Neural crest cell (in vitro differentiated cells): ENCODE measurements at regions not wholly inside any gene's neighbourhood (a gene's known extent, or its start where the extent isn't known, plus 50 kb on each side); places are given as distances from the start of the nearest gene placed in this dataset.

Experiments used
- DNase-seq: peaks from one replicate; pipeline ENCODE4 v3.0.0; 2021; ENCODE audit warnings: low read depth, mixed read lengths, low spot score
- H3K27ac Mint-ChIP-seq: one replicate; pipeline ENCODE4 v1.8.0; 2021; ENCODE audit warnings: mild to moderate bottlenecking, mixed read lengths; ENCODE audit not compliant: unreplicated experiment
- H3K27me3 Mint-ChIP-seq: 2 replicates; pipeline ENCODE4 v1.8.0; 2021; ENCODE audit warnings: low read depth, mild to moderate bottlenecking, mixed read lengths
- H3K36me3 Mint-ChIP-seq: 2 replicates; pipeline ENCODE4 v1.8.0; 2021; ENCODE audit warnings: low read depth, mild to moderate bottlenecking, mixed read lengths
- H3K4me1 Mint-ChIP-seq: 2 replicates; pipeline ENCODE4 v1.8.0; 2021; ENCODE audit warnings: mixed read lengths
- H3K4me3 Mint-ChIP-seq: one replicate; pipeline ENCODE4 v1.8.0; 2021; ENCODE audit warnings: mild to moderate bottlenecking, mixed read lengths
- H3K9me3 Mint-ChIP-seq: 2 replicates; pipeline ENCODE4 v1.8.0; 2021; ENCODE audit warnings: mixed read lengths
- CTCF ChIP-seq: fragments of 200-600 bp; sonication (generic); conservative IDR thresholded peaks from 2 replicates; pipeline ENCODE4 v1.5.0; 2021; ENCODE audit warnings: antibody characterized with exemption, mild to moderate bottlenecking

- H3K27ac Mint-ChIP-seq = peak overlapping the region; percentile 38
- peaks cover 17% of the 10 kb centered on the region for H3K36me3 Mint-ChIP-seq
- no peaks in the 10 kb centered on the region for H3K27me3 Mint-ChIP-seq
- H3K9me3 Mint-ChIP-seq = peaks cover 4% of the 10 kb centered on the region
- no peak for TF ChIP-seq CTCF
- H3K4me3 Mint-ChIP-seq = no peak overlapping the region
- no peak for DNase-seq
- H3K4me1 Mint-ChIP-seq = peaks cover 40% of the 10 kb centered on the region
Observed at GRCh38 chr5:123671711-123672456, 159.9 kb downstream of the CSNK1G3 start.

- Mint-ChIP-seq H3K27me3 (no peaks in the 10 kb centered on the region), H3K36me3 (peaks cover 13% of the 10 kb centered on the region), H3K27ac (no peak overlapping the region), H3K9me3 (peaks cover 4% of the 10 kb centered on the region), H3K4me3 (peak overlapping the region; percentile 3), H3K4me1 (peaks cover 40% of the 10 kb centered on the region)
- TF ChIP-seq CTCF = peak; percentile 91
- DNase-seq = peak; percentile 72
Observed at GRCh38 chr5:123671042-123671441, 159.1 kb downstream of the CSNK1G3 start.
